Upper lobe of left lung (tissue), 4 donors: ENCODE measurements at regions not wholly inside any gene's neighbourhood (a gene's known extent, or its start where the extent isn't known, plus 50 kb on each side); places are given as distances from the start of the nearest gene placed in this dataset.

ENCODE experiments used
- CTCF ChIP-seq, 6 experiments: fragments of 450-650 bp in 4 of 6; fragments of 200-600 bp in 2 of 6; sonication (generic) in 2 of 6; IDR thresholded peaks; one replicate each; pipeline ENCODE4 v1.5.1; 2016 to 2019; ENCODE audit warnings: antibody characterized with exemption in 6 of 6
- POLR2A ChIP-seq, 4 donors: fragments of 450-650 bp; IDR thresholded peaks; one replicate each; pipeline ENCODE4 v1.5.1; 2016 to 2017; ENCODE audit warnings: antibody characterized with exemption in 4 of 4, mild to moderate bottlenecking in 2 of 4
- POLR2AphosphoS5 ChIP-seq, 2 donors: sonication (generic); formaldehyde crosslinking; IDR thresholded peaks; one replicate each; pipeline ENCODE4 v1.5.1; 2017; ENCODE audit warnings: antibody characterized with exemption in 2 of 2

- TF ChIP-seq CTCF (IDR thresholded peaks at IDR 0.05) = no peak
- no peak for TF ChIP-seq POLR2A (IDR thresholded peaks at IDR 0.05)
- no peak for TF ChIP-seq POLR2AphosphoS5 (IDR thresholded peaks at IDR 0.05)
Measured at GRCh38 chr13:99878921-99879610, 92.5 kb downstream of the ZIC5 start.
